ENCODE measurements at regions not wholly inside any gene's neighbourhood (a gene's known extent, or its start where the extent isn't known, plus 50 kb on each side); places are given as distances from the start of the nearest gene placed in this dataset.
"Not testable (repeated sequence)": the region's sequence is repeated elsewhere in the genome, so short reads cannot be mapped to it uniquely, and the experiment has no call there.

DNA sequence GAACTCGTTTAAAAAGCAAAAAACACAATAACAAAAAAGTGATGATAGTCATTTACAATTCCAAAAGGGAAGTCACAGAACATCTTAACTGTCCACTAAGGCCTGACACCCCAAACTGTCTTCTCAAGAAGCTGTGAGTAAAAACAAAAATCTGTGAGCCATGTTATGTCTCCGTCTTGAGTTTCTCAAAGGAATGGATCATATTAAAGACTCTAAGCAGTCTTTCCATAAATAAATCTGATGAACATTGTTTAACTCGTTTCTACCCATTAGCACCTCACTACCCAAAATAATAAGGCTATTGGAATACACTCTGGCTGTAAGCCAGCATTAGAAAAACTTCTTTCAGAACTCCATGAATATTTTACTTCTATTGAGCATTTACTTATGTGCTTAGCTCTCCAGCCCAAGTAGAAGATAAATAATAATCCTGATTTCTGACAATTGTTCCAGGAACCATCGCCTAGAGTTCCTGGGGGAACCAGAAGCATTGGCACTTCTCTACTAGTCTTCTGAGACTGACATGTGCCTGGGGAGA is 396.0 kb downstream of the STK39 start:
- TF ChIP-seq, protein P1, sequence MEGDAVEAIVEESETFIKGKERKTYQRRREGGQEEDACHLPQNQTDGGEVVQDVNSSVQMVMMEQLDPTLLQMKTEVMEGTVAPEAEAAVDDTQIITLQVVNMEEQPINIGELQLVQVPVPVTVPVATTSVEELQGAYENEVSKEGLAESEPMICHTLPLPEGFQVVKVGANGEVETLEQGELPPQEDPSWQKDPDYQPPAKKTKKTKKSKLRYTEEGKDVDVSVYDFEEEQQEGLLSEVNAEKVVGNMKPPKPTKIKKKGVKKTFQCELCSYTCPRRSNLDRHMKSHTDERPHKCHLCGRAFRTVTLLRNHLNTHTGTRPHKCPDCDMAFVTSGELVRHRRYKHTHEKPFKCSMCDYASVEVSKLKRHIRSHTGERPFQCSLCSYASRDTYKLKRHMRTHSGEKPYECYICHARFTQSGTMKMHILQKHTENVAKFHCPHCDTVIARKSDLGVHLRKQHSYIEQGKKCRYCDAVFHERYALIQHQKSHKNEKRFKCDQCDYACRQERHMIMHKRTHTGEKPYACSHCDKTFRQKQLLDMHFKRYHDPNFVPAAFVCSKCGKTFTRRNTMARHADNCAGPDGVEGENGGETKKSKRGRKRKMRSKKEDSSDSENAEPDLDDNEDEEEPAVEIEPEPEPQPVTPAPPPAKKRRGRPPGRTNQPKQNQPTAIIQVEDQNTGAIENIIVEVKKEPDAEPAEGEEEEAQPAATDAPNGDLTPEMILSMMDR (conservative IDR thresholded peaks at IDR 0.05) = no peak
- Mint-ChIP-seq H3K27ac (ENCODE audit: unreplicated experiment) (no peak overlapping the region), H3K4me1 (peaks cover 4% of the 10 kb centered on the region), H3K27me3 (ENCODE audit: low read depth) (no peaks in the 10 kb centered on the region), H3K9me3 (peaks cover 24% of the 10 kb centered on the region), H3K4me3 (no peak overlapping the region), H3K36me3 (ENCODE audit: low read depth) (peaks cover 19% of the 10 kb centered on the region)
- no peak for DNase-seq (ENCODE audit: low read depth, low spot score)

DNA sequence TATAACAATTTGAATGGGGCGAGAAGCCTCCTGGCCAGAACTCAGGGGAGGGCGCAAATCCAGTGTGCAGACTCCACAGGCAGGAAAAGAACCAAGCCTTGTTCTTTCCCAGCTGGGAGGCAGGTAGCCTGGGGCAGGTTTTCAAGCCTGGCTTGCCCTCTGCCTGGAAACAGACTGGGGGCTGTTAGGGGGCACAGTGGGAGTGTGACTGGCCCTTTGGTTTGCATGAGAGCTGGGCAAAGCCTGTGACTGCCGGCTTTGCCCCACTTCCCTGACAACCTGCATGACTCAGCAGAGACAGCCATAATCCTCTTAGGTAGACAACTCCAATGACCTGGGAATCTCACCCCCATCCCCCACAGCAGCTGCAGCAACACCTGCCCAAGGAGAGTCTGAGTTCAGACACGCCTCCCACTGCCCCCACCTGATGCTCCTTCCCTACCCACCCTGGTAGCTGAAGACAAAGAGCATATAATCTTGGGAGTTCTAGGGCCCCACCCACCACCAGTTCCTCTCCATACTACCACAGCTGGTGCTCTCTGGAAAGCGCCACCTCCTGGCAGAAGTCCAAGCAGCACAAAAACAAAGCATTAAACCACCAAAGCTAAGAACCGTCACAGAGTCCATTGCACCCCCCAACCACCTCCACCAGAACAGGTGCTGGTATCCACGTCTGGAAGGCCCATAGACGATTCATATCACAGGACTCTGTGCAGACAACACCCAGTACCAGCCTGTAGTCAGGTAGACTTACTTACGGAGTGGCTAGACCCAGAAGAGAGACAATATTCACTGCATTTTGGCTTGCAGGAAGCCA is 402.5 kb downstream of the STK39 start:
- no peaks in the 10 kb centered on the region for H3K27me3 Mint-ChIP-seq (ENCODE audit: low read depth)
- no peak overlapping the region for H3K27ac Mint-ChIP-seq (ENCODE audit: unreplicated experiment)
- H3K4me3 Mint-ChIP-seq = no peak overlapping the region
- H3K4me1 Mint-ChIP-seq = no peaks in the 10 kb centered on the region
- H3K9me3 Mint-ChIP-seq = peaks cover 17% of the 10 kb centered on the region
- TF ChIP-seq, protein P1 (conservative IDR thresholded peaks at IDR 0.05) = peak; percentile 24
- no peak for DNase-seq (ENCODE audit: low read depth, low spot score)
- peaks cover 18% of the 10 kb centered on the region for H3K36me3 Mint-ChIP-seq (ENCODE audit: low read depth)

DNA sequence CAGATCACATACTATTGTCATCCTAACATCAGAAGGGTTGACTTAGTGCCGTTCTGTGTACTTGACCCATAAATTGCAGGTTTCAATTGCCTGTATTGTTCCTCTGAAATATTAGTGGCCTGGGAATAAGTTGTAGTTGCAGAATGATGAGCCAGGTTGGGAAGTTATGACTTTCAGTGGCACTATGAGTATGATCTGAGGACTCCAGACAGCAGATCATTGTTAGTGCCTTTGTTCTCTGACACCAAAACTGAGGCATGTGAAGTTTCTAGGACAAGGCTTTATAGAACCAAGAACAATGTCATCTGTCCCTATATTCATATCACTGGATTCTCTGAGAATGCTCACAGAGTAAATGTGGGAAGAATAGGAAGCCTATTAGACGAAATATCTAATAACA is 403.7 kb downstream of the STK39 start:
- peaks cover 11% of the 10 kb centered on the region for H3K36me3 Mint-ChIP-seq (ENCODE audit: low read depth)
- peaks cover 11% of the 10 kb centered on the region for H3K9me3 Mint-ChIP-seq
- H3K4me3 Mint-ChIP-seq = no peak overlapping the region
- H3K4me1 Mint-ChIP-seq = no peaks in the 10 kb centered on the region
- no peak for DNase-seq (ENCODE audit: low read depth, low spot score)
- H3K27ac Mint-ChIP-seq (ENCODE audit: unreplicated experiment) = no peak overlapping the region
- no peaks in the 10 kb centered on the region for H3K27me3 Mint-ChIP-seq (ENCODE audit: low read depth)
- TF ChIP-seq, protein P1 (conservative IDR thresholded peaks at IDR 0.05) = no peak

DNA sequence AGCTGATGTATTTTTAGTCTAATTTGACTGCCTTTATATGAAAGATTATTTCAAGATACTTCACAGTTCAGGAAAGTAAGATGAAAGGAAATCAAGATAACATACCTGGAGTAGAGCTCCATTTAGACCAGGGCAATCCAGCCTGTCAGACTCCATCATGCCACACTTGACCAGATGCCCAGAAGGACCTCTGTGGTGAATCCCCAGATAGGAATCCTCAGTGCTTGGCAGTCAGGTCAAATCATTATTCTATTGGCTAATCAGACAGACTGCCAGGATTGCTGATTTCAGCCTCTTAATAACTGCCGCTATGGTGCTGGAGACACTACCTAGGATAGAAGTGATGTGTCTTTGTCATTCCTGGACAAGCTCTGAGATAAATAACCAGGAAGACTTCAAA is 404.2 kb downstream of the STK39 start:
- H3K4me3 Mint-ChIP-seq = no peak overlapping the region
- H3K36me3 Mint-ChIP-seq (ENCODE audit: low read depth) = peaks cover 10% of the 10 kb centered on the region
- H3K9me3 Mint-ChIP-seq = peaks cover 10% of the 10 kb centered on the region
- no peaks in the 10 kb centered on the region for H3K4me1 Mint-ChIP-seq
- TF ChIP-seq, protein P1 (conservative IDR thresholded peaks at IDR 0.05) = no peak
- H3K27ac Mint-ChIP-seq (ENCODE audit: unreplicated experiment) = no peak overlapping the region
- no peaks in the 10 kb centered on the region for H3K27me3 Mint-ChIP-seq (ENCODE audit: low read depth)
- no peak for DNase-seq (ENCODE audit: low read depth, low spot score)

DNA sequence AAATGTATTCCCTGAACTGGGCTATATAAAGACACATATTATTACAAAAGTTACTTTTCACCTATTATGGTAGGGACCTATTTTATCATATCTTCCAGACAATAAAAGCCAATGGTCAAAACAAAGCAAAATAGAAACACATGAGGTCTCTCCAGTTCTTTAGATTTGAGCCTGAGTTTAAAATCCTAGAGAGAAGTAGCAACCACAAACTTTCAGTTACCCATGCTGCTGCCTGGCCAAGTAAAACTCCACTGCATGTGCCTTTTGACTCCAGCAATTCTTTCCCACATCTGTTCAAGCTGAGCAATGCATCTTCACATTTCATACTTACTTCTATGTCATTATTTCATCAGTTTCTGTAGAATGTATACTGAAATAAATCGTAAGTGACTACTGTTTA is 405.3 kb downstream of the STK39 start:
- TF ChIP-seq, protein P1 (conservative IDR thresholded peaks at IDR 0.05) = no peak
- no peaks in the 10 kb centered on the region for H3K4me1 Mint-ChIP-seq
- H3K36me3 Mint-ChIP-seq (ENCODE audit: low read depth) = peaks cover 8% of the 10 kb centered on the region
- DNase-seq (ENCODE audit: low read depth, low spot score) = no peak
- H3K4me3 Mint-ChIP-seq = no peak overlapping the region
- H3K27me3 Mint-ChIP-seq (ENCODE audit: low read depth) = no peaks in the 10 kb centered on the region
- peaks cover 4% of the 10 kb centered on the region for H3K9me3 Mint-ChIP-seq
- H3K27ac Mint-ChIP-seq (ENCODE audit: unreplicated experiment) = no peak overlapping the region

DNA sequence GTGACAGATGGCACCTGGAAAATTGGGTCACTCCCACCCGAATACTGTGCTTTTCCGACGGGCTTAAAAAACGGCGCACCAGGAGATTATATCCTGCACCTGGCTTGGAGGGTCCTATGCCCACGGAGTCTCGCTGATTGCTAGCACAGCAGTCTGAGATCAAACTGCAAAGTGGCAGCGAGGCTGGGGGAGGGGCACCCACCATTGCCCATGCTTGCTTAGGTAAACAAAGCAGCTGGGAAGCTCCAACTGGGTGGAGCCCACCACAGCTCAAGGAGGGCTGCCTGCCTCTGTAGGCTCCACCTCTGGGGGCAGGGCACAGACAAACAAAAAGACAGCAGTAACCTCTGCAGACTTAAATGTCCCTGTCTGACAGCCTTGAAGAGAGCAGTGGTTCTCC is 412.1 kb downstream of the STK39 start:
- H3K4me3 Mint-ChIP-seq; H3K27ac Mint-ChIP-seq (ENCODE audit: unreplicated experiment); H3K4me1 Mint-ChIP-seq; H3K9me3 Mint-ChIP-seq; DNase-seq (ENCODE audit: low read depth, low spot score); H3K36me3 Mint-ChIP-seq (ENCODE audit: low read depth); H3K27me3 Mint-ChIP-seq (ENCODE audit: low read depth): not testable (repeated sequence)

Measured in neural crest cell (in vitro differentiated cells).